ENCODE measurements at regions not wholly inside any gene's neighbourhood (a gene's known extent, or its start where the extent isn't known, plus 50 kb on each side); places are given as distances from the start of the nearest gene placed in this dataset.
"Not testable (repeated sequence)": the region's sequence is repeated elsewhere in the genome, so short reads cannot be mapped to it uniquely, and the experiment has no call there.

GRCh38 chr22:22697377-22698117 is 53.1 kb downstream of the GGTLC2 start:
- no peak for DNase-seq (ENCODE audit: low spot score)

DNA sequence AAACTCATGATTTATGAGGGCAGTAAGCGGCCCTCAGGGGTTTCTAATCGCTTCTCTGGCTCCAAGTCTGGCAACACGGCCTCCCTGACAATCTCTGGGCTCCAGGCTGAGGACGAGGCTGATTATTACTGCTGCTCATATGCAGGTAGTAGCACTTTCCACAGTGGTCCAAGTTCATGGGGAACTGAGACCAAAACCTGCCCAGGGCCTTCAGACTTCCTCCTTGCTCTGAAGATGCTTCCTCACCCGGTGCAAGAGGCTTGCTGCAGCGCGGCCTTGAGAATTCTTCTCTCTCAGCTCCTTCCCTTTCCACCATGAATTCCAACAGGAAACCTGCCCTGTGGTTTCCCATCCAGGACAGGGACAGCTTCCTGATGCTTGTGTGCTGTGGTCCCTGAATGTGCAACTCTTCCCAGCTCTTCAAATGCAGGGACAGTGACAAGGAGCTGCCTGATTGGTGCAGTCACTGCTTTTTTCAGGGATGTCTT is 53.9 kb downstream of the GGTLC2 start:
- DNase-seq (ENCODE audit: low spot score) = no peak

GRCh38 chr22:22700631-22701030 is 56.2 kb downstream of the GGTLC2 start:
- no peak for DNase-seq (ENCODE audit: low spot score)

- DNase-seq (ENCODE audit: low spot score) = not testable (repeated sequence)
Measured at GRCh38 chr22:22701557-22701956, 57.1 kb downstream of the GGTLC2 start.

DNA sequence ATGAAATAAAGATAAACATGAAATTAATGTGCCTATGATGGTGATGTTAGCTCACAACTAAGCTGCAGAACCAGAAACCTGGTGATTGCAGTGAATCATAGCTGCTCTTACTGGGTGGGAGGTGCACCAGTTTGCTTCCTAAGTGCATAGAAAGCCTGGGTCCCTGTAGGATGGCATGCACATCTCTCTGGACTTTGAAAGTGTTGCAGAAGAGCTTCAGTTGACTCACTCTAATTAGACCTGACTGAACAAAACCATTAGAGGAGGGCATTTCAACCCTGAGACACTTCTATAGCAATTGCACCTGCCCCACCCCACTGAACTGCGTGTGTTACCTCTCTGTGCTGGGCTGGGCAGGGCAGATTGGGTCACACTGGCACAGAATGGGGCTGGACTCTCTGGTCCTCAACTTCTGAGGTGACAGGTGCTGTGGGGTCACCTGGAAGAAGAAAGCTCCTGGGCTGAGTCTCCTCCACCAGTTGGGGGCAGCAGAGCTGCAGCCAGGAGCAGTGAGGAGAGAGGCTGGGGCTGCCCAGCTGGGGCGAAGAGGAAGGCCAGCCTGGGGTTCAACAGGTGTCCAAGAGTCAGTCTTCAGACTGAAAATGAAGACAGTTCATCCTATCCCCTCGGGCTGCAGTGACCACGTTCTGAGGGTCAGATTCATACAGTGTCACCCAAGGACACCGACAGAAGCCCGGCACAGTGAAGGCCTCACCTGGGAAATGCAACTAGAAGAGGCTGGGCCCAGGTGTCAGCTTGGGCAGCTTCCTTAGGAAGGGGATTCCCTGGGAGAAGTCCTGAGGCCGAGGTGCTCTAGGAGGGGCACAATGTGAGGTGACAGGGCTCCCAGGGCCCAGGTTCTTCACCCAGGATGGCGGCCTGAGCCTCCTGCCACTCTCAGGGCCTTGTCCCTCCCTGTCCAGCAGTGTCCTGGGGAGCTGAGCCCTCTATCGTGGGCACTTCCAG is 58.1 kb downstream of the GGTLC2 start:
- no peak for DNase-seq (ENCODE audit: low spot score)

DNA sequence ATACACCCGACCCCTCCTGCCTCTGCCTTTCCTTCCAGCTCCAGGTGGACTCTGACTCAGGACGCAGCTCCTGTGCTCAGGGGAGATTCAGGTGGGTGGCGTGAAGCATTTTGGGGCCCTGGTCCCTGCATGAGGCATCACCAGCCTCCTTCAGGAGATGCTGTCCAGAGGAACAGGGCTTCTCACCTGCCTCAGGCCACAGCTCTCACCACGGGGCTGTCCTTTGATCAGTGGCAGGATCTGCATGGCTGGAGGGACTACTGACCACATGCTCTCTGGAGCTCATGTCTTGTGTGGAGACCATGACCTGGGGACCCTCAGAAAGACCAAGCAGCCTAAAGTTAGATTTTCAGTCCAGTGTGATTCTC is 58.8 kb downstream of the GGTLC2 start:
- DNase-seq (ENCODE audit: low spot score) = no peak

- no peak for DNase-seq (ENCODE audit: low spot score)
Measured at GRCh38 chr22:22703715-22704114, 59.3 kb downstream of the GGTLC2 start.

DNA sequence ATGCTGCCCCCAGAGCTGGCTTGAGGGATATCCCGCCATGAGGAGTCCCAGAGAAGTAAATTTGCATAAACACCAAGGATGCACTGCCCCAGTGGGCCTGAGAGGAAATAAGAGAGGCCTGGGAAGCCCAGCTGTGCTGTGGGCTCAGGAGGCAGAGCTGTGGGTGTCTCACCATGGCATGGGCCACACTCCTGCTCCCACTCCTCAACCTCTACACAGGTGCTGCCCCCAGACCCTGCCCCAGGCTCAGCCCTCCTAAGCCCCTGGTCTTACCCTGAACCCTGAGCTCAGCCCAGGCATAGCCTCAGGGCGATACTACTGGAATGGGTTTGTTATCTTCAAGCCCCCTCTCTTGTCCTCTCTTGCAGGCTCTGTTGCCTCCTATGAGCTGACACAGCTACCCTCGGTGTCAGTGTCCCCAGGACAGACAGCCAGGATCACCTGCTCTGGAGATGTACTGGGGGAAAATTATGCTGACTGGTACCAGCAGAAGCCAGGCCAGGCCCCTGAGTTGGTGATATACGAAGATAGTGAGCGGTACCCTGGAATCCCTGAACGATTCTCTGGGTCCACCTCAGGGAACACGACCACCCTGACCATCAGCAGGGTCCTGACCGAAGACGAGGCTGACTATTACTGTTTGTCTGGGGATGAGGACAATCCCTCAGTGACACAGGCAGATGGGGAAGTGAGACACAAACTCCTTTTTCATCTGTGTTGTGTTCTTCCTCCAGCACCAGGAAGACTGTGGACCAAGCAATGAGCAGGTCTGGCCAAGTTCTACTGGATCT is 59.9 kb downstream of the GGTLC2 start:
- DNase-seq (ENCODE audit: low spot score) = no peak

DNA sequence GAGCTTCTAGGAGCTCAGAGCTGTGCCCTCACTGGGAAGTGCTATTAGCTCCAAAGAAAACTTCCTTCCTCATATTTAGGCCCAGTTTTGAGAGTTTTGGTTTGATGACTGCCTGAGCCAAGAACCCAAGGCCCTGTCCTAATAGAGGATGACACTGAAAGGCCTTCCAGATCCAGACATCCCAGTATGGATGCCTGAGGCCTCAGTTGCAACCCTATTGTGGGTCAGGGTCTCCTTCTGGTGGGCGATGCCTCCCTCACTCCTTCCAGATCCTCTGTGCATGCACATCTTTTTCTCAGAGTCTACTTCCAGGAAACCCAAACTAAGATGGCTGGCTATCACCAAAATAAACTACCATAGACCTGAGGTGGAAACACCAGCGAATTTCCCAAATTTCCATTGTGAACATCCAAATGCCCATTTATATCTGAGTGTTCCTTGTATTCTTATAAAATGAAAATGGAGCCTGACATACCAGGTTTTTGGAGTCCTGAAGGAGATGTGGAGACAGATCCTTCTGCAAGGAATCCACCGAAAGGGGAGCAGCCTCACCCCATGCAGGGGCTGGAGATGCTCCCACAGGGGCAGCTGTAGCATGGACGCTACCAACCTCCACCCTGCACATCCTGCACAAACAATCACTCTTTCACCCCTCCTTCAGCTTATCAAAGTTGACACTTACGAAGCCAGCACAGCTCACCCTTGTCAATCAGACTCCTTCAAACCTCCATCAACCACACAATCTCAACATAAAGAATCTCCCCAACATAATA is 61.1 kb downstream of the GGTLC2 start:
- no peak for DNase-seq (ENCODE audit: low spot score)

- DNase-seq (ENCODE audit: low spot score) = no peak
Measured at GRCh38 chr22:22706253-22706915, 62.0 kb downstream of the GGTLC2 start.

DNA sequence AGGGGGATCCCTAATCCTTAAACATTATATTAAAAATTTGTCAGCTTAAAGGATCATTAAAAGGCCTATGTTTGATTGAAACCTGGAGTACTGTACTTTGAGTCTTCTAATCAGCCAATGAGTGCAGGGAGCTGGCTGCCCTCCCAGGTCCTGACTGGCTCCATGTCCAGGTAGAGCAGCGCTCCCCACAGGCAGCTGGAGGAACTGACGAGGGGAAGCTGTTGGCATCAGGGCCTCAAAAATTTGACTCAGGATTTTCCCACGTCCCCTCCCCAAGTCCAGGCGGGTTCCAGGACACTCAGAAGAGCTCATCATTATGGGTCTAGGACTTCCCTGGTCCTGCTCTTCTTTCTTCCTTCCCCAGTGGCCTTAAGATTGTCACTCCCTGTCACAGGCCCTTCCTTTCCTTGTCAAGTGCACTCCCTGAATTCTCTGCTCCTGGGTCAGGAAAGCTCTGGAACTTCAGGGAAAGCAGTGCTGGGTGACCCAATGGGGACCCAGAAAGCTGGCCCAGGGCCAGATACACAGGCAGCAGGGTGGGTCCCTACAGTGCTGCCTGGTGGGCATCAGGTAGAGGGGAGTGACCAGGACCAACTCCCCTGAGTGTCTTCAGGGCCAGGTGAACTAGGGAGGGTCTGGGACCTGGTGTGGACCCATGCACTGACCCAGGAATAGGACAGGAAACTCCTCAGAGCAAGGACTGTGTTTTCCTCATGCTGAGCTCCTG is 65.5 kb downstream of the GGTLC2 start:
- DNase-seq (ENCODE audit: low spot score) = no peak

DNA sequence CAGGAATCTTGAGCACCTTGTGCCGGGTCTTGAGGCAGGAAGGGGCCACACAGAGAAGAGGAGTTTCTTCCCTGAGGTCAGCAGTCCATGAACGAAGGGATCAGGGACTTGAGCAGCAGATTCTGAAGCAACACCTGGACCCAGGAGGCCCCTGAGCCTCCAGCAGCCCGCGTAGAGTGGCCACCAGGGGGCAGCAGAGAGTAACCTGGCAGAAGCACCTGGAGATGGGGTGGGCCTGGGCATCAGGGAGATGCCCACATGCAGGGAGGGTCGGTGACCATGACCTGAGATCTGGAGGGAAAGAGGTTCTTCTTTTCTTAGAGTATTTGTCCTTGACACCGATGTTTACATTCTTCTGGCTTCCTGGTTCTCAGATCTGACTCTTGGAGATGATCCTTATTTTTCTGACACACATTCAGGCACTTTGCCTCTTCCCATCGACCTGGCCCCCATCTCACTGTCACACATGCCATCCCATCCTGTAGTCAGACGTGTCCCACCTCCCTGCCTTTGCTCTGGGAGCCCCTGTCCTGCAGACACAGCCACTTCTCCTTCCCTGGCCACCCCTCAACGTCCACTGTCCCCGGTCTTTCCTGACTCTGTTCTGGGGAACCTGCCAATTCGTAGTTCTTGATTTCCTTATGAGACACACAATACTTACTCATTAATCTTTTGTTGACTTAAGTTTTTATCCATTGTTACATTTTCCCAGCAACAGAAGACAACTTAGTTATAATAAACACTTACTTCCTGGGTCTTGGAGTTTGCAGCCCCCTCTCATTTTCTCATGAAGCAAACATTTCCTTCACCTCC is 66.5 kb downstream of the GGTLC2 start:
- no peak for DNase-seq (ENCODE audit: low spot score)

- no peak for DNase-seq (ENCODE audit: low spot score)
Measured at GRCh38 chr22:22711532-22711913, 67.1 kb downstream of the GGTLC2 start.

DNA sequence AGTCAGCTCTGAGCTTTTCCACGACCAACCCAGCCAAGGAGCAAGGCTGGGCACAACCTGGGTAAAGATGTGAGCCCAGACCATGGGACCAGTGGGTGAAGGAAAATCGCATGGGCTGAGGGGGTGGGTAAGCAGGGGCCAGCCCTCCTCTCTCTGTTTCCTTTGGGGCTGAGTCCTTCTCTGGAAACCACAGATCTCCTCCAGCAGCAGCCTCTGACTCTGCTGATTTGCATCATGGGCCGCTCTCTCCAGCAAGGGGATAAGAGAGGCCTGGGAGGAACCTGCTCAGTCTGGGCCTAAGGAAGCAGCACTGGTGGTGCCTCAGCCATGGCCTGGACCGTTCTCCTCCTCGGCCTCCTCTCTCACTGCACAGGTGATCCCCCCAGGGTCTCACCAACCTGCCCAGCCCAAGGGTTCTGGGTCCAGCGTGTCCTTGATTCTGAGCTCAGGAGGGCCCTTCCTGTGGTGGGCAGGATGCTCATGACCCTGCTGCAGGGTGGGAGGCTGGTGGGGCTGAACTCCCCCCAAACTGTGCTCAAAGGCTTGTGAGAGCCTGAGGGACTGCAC is 67.8 kb downstream of the GGTLC2 start:
- DNase-seq (ENCODE audit: low spot score) = no peak

DNA sequence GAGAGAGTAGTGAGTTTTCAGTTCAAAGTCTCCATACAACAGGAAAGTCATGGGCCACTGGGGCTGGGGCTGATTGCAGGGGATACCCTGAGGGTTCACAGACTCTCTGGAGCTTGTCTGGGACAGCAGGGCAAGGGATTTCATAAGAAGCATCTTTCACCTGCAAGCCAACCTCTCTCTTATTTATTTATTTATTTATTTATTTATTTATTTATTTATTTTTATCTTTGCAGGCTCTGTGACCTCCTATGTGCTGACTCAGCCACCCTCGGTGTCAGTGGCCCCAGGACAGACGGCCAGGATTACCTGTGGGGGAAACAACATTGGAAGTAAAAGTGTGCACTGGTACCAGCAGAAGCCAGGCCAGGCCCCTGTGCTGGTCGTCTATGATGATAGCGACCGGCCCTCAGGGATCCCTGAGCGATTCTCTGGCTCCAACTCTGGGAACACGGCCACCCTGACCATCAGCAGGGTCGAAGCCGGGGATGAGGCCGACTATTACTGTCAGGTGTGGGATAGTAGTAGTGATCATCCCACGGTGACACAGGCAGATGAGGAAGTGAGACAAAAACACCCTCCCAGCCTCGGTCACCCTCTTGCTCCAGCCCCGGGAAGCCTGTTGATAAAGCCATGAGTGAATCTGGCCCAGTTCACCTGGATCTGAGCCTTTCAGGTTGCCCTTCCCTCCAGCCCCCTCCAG is 68.4 kb downstream of the GGTLC2 start:
- no peak for DNase-seq (ENCODE audit: low spot score)

DNA sequence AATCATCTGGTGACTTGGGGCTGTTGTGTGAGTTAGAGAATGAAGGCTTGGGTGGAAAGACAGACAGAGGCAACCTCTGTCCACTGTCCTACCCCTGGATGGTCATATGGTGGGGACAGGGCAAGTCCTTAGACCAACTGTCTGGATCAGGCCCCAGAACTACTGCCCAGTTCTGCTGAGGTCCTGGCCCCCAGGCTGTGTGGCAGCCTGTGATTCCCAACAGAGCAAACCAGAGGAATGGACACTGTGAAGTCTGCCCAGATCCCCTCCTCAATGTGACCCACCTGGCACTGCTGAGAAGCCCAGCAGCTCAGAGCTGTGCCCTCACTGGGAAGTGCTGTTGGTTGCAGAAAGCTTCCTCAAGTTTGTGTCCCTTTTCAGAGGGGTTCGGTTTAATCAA is 69.0 kb downstream of the GGTLC2 start:
- no peak for DNase-seq (ENCODE audit: low spot score)

GRCh38 chr22:22714600-22715335 is 70.4 kb downstream of the GGTLC2 start:
- no peak for DNase-seq (ENCODE audit: low spot score)

Data from H4 (cell line).